Motor neuron (in vitro differentiated cells): ENCODE measurements at regions not wholly inside any gene's neighbourhood (a gene's known extent, or its start where the extent isn't known, plus 50 kb on each side); places are given as distances from the start of the nearest gene placed in this dataset.
"Not testable (repeated sequence)": the region's sequence is repeated elsewhere in the genome, so short reads cannot be mapped to it uniquely, and the experiment has no call there.

ENCODE experiments used
- ATAC-seq, 8 experiments: fragments of 200-7000 bp; cut with Tn5 transposase; replicated peaks in 6 of 8; 2 replicates each; pipeline ENCODE4 v1.8.0; 2021; ENCODE audit warnings: mild to moderate bottlenecking in 8 of 8, moderate library complexity in 8 of 8
- H3K27ac ChIP-seq, 2 donors: fragments of 250-450 bp; sonication (Bioruptor Pico); 2 replicates each; pipeline ENCODE4 v1.9.0; 2021; ENCODE audit warnings: antibody characterized with exemption in 2 of 2, mild to moderate bottlenecking in 2 of 2, moderate library complexity in 1 of 2
- H3K4me1 ChIP-seq, 2 donors: fragments of 250-450 bp; sonication (Bioruptor Pico); replicated peaks in 1 of 2; 2 replicates each; pipeline ENCODE4 v1.6.1; 2021; ENCODE audit warnings: antibody characterized with exemption in 2 of 2, mild to moderate bottlenecking in 2 of 2, moderate library complexity in 1 of 2
- H3K4me3 ChIP-seq, 5 donors: fragments of 250-450 bp; sonication (Bioruptor Pico); 2 replicates each; pipeline ENCODE4 v1.9.0; 2021; ENCODE audit warnings: antibody characterized with exemption in 5 of 5, mild to moderate bottlenecking in 5 of 5, moderate library complexity in 4 of 5
- WGBS, 10 experiments: fragments of 450-650 bp; shearing (Covaris generic); methylation state at CpG; one replicate each; pipeline ENCODE4 v1.0.0; 2022; 5-methylcytosine and 5-hydroxymethylcytosine counted together
- in situ Hi-C, 9 experiments: fragments of 400-800 bp; cut with MboI; loops; one replicate each; pipeline ENCODE4 v1.15.0; 2021; ENCODE audit warnings: low sequenced_read_pairs in 9 of 9, low pct_unique_long_range_greater_than_20kb in 2 of 9; ENCODE audit not compliant: unreplicated experiment in 9 of 9

- H3K4me3 ChIP-seq, ATAC-seq, in situ Hi-C loops, H3K4me1 ChIP-seq, H3K27ac ChIP-seq: not testable (repeated sequence)
- WGBS, 10 experiments, result no CpG with 5 or more reads among the region's 28 CpGs
Measured at GRCh38 chr3:61434901-61435300, 126.5 kb upstream of the PTPRG start.

DNA sequence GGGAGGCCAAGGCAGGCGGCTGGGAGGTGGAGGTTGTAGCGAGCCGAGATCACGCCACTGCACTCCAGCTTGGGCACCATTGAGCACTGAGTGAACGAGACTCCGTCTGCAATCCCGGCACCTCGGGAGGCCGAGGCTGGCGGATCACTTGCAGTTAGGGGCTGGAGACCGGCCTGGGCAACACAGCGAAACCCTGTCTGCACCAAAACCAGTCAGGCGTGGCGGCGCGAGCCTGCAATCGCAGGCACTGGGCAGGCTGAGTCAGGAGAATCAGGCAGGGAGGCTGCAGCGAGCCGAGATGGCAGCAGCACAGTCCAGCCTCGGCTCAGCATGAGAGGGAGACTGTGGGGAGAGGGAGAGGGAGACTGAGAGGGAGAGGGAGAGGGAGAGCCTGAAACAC is 126.0 kb upstream of the PTPRG start:
- ATAC-seq, in situ Hi-C loops, H3K4me1 ChIP-seq, H3K4me3 ChIP-seq, H3K27ac ChIP-seq: not testable (repeated sequence)
- no CpG with 5 or more reads among the region's 20 CpGs for WGBS, 10 experiments

- no peak overlapping the region for H3K27ac ChIP-seq
- H3K4me3 ChIP-seq, result no peak overlapping the region
- no peak for ATAC-seq
- in situ Hi-C loops, result no loop called here
- H3K4me1 ChIP-seq, result no peaks in the 10 kb centered on the region
- 0 to 71% (median 40%) methylated on average over 1 to 3 of the region's 3 CpGs; no CpG with 5 or more reads in 2 of the 10 experiments for WGBS, 10 experiments
Measured at GRCh38 chr3:61438253-61439121, 122.9 kb upstream of the PTPRG start.

- Histone ChIP-seq H3K4me3 (no peak overlapping the region), H3K4me1 (no peaks in the 10 kb centered on the region), H3K27ac (no peak overlapping the region)
- WGBS, 10 experiments, result 20 to 93% (median 75%) methylated on average over 1 to 3 of the region's 3 CpGs; no CpG with 5 or more reads in 3 of the 10 experiments
- in situ Hi-C loops, result no loop called here
- peak in 1 of 8 experiments; percentile 47 for ATAC-seq
Measured at GRCh38 chr3:61439122-61439458, 122.3 kb upstream of the PTPRG start.

- in situ Hi-C loops, result no loop called here
- WGBS, 10 experiments, result 66 to 100% (median 92%) methylated on average over 2 to 3 of the region's 3 CpGs; no CpG with 5 or more reads in 3 of the 10 experiments
- ATAC-seq, result peak in 1 of 8 experiments; percentile 14
- H3K27ac ChIP-seq, result no peak overlapping the region
- H3K4me3 ChIP-seq, result no peak overlapping the region
- H3K4me1 ChIP-seq, result no peaks in the 10 kb centered on the region
Measured at GRCh38 chr3:61442696-61443095, 118.7 kb upstream of the PTPRG start.

DNA sequence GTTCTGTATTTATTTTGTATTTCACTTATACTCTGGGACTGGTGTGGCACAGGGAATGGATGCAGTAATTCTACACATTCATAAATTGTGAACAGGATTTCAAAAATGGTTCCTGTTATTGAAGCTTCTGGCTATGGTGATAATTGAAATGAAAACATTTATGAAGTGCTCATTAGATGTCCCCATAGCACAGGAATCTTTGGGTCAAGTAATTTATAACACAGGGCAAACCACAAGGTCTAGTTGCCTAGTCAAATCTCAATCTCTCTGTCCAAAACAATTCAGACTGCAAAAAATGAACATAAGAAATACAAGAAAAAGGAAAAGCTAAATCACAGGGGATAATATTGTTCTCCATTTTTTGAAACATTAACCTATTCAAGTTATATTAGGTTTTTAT is 117.5 kb upstream of the PTPRG start:
- no peak for ATAC-seq
- Histone ChIP-seq H3K27ac (no peak overlapping the region), H3K4me1 (no peaks in the 10 kb centered on the region), H3K4me3 (no peak overlapping the region)
- in situ Hi-C loops, result no loop called here

GRCh38 chr3:61444782-61445181 is 116.6 kb upstream of the PTPRG start:
- Histone ChIP-seq H3K27ac (no peak overlapping the region), H3K4me3 (no peak overlapping the region), H3K4me1 (no peaks in the 10 kb centered on the region)
- 70 to 100% (median 97%) methylated on average over 1 of the region's 1 CpG; no CpG with 5 or more reads in 2 of the 10 experiments for WGBS, 10 experiments
- in situ Hi-C loops, result no loop called here
- no peak for ATAC-seq

- in situ Hi-C loops, result no loop called here
- no peak for ATAC-seq
- Histone ChIP-seq H3K4me1 (no peaks in the 10 kb centered on the region), H3K4me3 (no peak overlapping the region), H3K27ac (no peak overlapping the region)
- 58 to 100% (median 92%) methylated on average over 1 to 7 of the region's 7 CpGs; no CpG with 5 or more reads in 1 of the 10 experiments for WGBS, 10 experiments
Measured at GRCh38 chr3:61445924-61446323, 115.4 kb upstream of the PTPRG start.

- Histone ChIP-seq H3K4me3 (no peak overlapping the region), H3K27ac (no peak overlapping the region), H3K4me1 (no peaks in the 10 kb centered on the region)
- ATAC-seq, result no peak
- in situ Hi-C loops, result no loop called here
Measured at GRCh38 chr3:61446341-61446740, 115.0 kb upstream of the PTPRG start.

- in situ Hi-C loops, result no loop called here
- H3K27ac ChIP-seq, result no peak overlapping the region
- peaks cover 0 to under 1% of the 10 kb centered on the region in 2 donors for H3K4me1 ChIP-seq
- WGBS, 10 experiments, result 19 to 100% (median 89%) methylated on average over 1 to 2 of the region's 2 CpGs; no CpG with 5 or more reads in 3 of the 10 experiments
- ATAC-seq, result no peak
- no peak overlapping the region for H3K4me3 ChIP-seq
Measured at GRCh38 chr3:61448378-61448777, 113.0 kb upstream of the PTPRG start.

- no peak overlapping the region for H3K27ac ChIP-seq
- H3K4me1 ChIP-seq, result peaks cover 2 to 5% of the 10 kb centered on the region in 2 donors
- no peak overlapping the region for H3K4me3 ChIP-seq
- in situ Hi-C loops, result no loop called here
- 36 to 100% (median 100%) methylated on average over 1 to 3 of the region's 3 CpGs for WGBS, 10 experiments
- ATAC-seq, result no peak
Measured at GRCh38 chr3:61449327-61450040, 111.9 kb upstream of the PTPRG start.

DNA sequence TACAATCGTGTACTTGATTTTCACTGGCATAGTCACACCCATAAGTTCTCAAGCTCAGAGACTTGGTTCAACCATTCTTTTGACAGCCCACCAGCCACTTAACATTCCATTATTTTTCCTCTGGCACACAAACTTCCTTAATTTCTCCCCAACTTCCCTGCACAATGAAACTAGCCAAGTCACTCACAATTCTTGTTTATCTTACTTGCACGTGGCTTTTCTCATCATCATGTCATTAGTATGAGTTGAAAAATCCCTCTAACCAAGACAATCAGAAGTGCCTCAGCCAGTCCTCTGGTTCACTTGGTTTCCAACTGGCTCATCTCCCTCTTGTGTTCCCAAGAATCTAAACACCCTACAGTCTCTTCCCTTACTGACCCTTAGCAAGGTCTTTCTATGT is 110.5 kb upstream of the PTPRG start:
- in situ Hi-C loops, result no loop called here
- no peak for ATAC-seq
- WGBS, 10 experiments, result 23 to 88% (median 68%) methylated on average over 1 to 2 of the region's 2 CpGs; no CpG with 5 or more reads in 2 of the 10 experiments
- peaks cover 2 to 5% of the 10 kb centered on the region in 2 donors for H3K4me1 ChIP-seq
- H3K4me3 ChIP-seq, result no peak overlapping the region
- H3K27ac ChIP-seq, result no peak overlapping the region

- H3K4me3 ChIP-seq, result no peak overlapping the region
- peaks cover 2 to 5% of the 10 kb centered on the region in 2 donors for H3K4me1 ChIP-seq
- in situ Hi-C loops, result no loop called here
- H3K27ac ChIP-seq, result no peak overlapping the region
- no peak for ATAC-seq
- 20 to 100% (median 94%) methylated on average over 1 to 4 of the region's 4 CpGs; no CpG with 5 or more reads in 2 of the 10 experiments for WGBS, 10 experiments
Measured at GRCh38 chr3:61451841-61452240, 109.5 kb upstream of the PTPRG start.
